ENCODE measurements at regions not wholly inside any gene's neighbourhood (a gene's known extent, or its start where the extent isn't known, plus 50 kb on each side); places are given as distances from the start of the nearest gene placed in this dataset.

DNA sequence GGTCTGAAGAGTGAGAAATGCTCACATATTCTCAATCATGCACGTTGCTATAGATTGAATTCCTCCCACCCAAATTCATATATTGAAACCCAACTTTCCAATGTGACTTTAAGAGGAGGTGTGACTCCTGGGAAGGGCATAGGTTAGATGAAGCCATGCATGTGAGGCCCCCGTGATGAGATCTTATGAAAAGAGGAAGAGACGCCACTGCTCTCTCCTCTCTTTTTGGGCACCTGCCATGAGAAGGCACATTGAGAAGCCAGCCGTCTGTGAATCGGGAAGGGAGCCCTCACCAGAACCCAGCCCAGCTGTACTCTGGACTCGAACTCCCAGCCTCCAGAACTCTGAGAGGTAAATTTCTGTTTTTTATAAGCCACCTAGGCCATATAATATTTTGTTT lies 842.6 kb upstream of the SALL3 start:
- H3K4me3 ChIP-seq (replicated peaks; ENCODE audit: low read depth, low read length): no peak overlapping the region
- TF ChIP-seq, protein P1, sequence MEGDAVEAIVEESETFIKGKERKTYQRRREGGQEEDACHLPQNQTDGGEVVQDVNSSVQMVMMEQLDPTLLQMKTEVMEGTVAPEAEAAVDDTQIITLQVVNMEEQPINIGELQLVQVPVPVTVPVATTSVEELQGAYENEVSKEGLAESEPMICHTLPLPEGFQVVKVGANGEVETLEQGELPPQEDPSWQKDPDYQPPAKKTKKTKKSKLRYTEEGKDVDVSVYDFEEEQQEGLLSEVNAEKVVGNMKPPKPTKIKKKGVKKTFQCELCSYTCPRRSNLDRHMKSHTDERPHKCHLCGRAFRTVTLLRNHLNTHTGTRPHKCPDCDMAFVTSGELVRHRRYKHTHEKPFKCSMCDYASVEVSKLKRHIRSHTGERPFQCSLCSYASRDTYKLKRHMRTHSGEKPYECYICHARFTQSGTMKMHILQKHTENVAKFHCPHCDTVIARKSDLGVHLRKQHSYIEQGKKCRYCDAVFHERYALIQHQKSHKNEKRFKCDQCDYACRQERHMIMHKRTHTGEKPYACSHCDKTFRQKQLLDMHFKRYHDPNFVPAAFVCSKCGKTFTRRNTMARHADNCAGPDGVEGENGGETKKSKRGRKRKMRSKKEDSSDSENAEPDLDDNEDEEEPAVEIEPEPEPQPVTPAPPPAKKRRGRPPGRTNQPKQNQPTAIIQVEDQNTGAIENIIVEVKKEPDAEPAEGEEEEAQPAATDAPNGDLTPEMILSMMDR (IDR thresholded peaks at IDR 0.05; ENCODE audit: low read length, missing control alignments): no peak
- no peak for DNase-seq (ENCODE audit: low read depth)

DNA sequence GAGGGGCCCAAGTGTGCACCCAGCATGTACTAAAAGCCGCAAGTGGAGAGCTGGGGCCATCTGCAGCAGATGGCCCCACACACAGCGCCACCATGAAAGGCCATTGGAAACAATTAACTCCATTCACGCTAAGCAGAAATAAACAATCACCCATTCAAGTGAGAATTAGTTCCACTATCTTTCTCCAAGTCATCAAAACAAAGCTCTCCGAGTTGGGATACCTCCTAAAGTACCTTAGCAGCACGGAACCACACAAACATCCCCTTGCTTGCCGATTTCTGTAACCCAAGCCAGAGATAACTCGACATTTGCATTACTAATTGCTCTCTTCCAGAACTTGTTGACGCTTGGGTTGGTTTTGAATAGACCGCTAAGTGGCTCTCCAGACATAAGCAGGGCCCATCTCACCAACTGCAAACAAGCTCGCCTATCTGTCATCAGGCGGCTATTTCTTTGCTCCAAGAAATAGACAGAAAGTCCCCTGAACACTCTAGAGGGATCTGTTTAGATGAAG lies 840.6 kb upstream of the SALL3 start:
- no peak for DNase-seq (ENCODE audit: low read depth)
- TF ChIP-seq, protein P1 (IDR thresholded peaks at IDR 0.05; ENCODE audit: low read length, missing control alignments): no peak
- no peak overlapping the region for H3K4me3 ChIP-seq (replicated peaks; ENCODE audit: low read depth, low read length)

DNA sequence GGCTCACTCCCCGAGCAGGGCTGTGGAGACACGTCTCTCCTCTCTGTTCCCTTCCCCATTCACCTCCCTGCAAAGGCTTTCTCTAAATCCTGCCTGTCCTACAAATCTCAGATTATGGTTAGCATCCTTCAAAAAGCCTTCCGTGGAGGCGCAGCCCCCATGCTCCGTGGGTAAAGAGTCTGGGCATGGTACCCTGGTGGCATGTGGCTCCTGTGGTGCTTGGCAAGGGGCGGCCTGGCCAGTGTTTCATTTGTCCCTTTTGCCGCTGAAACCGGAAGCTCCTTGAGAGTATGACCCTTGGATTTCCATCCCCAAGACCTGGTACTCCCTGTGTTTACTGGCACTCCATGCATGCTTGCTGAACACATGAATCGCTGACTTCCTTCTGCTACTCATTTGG lies 839.3 kb upstream of the SALL3 start:
- TF ChIP-seq, protein P1 (IDR thresholded peaks at IDR 0.05; ENCODE audit: low read length, missing control alignments): no peak
- H3K4me3 ChIP-seq (replicated peaks; ENCODE audit: low read depth, low read length): no peak overlapping the region
- DNase-seq (ENCODE audit: low read depth): no peak

DNA sequence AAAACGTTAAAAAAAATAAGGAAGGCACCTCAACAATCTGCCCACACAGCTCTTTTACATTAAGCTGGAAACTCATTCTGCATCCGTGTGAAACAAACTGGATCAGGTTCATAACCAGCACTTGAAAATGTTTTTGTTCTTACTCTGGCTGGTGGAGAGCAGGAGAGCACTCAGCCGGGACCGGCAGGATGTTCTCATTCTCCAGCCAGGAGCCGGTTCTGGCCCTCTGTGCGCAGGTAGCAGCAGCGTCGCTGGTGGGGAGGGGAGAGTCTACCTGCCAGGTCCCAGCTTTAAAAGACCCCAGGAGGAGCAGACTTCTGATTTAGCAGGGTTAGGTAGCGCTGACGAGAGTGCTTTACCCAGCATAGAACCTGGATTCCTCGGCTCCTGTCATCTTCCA lies 834.9 kb upstream of the SALL3 start:
- TF ChIP-seq, protein P1 (IDR thresholded peaks at IDR 0.05; ENCODE audit: low read length, missing control alignments): no peak
- DNase-seq (ENCODE audit: low read depth): no peak
- no peak overlapping the region for H3K4me3 ChIP-seq (replicated peaks; ENCODE audit: low read depth, low read length)

DNA sequence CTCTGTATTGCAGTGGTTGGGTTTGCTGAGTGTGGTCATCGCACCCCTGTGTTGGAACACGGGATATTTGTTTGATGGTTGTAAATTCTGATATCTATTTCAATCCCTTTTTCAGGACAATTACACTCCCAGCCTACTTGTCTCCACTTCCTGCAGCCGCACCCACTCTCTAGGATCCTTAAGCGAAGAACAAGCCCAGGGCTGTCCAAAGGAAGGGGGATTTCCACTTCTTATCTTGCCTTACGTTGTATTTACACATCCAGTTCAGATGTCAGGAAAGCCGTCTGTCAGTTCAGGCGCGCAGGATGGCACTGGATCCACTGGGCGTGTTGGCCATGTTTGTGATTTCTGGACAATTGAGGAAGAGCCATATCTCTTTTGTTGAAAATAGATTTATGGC lies 834.5 kb upstream of the SALL3 start:
- DNase-seq (ENCODE audit: low read depth): no peak
- H3K4me3 ChIP-seq (replicated peaks; ENCODE audit: low read depth, low read length): no peak overlapping the region
- TF ChIP-seq, protein P1 (IDR thresholded peaks at IDR 0.05; ENCODE audit: low read length, missing control alignments): no peak

DNA sequence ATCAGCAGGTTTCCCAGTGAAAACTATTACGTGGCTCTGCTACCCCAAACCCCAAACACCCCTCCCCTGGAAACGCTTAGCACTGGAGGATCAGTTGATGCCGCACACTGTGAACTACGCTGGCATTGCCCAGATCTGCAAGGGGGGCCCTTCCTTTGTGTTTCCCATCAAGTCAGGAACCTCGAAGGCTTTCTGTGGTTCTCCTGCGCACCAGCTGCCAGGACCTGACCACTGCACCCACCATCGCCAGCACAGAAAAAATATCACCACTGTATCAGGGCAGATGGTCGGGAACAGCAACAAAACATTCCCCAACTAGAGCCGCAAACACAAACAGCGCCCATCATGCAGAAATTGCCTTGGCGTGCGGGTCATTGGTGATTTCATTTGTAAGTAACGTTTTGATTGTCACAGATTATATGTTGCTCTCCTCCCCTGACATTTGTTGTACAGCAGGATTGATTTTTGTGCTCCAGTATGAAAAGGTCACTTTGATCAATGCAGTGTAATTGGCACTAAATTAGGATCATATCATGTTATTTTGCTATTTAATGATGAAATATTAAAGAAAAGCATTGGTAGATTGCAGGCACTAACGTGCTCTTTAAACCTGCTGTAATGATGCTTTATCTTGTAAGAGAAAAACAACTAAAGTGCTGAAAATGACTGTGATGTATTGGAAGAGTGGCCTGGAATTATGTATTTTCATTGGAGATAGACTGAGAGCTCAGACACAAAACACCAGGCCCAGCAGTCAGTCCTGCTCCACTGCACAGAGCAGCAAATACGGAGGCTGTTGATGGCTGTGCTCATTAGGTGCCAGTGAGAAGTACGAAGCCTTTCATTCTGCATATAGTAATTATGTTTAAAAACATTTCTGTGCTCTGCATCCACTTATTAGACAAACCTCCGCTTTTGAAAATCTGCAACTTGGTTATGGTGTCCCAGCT lies 833.2 kb upstream of the SALL3 start:
- TF ChIP-seq, protein P1 (IDR thresholded peaks at IDR 0.05; ENCODE audit: low read length, missing control alignments): no peak
- no peak for DNase-seq (ENCODE audit: low read depth)
- no peak overlapping the region for H3K4me3 ChIP-seq (replicated peaks; ENCODE audit: low read depth, low read length)

Measured in fibroblast of pulmonary artery (primary cell).